Erythroblast (primary cell): ENCODE measurements at regions not wholly inside any gene's neighbourhood (a gene's known extent, or its start where the extent isn't known, plus 50 kb on each side); places are given as distances from the start of the nearest gene placed in this dataset.

Source experiments
- GATA1 ChIP-seq: IDR thresholded peaks from 2 replicates; pipeline ENCODE4 v1.6.1; 2011; ENCODE audit warnings: low read depth, mild to moderate bottlenecking, control low read depth, low read length, moderate library complexity
- POLR2A ChIP-seq: IDR thresholded peaks from 2 replicates; pipeline ENCODE4 v1.6.1; 2011; ENCODE audit warnings: mild to moderate bottlenecking, low read length

- TF ChIP-seq POLR2A (no peak), GATA1 (no peak)
These were observed 274.7 kb downstream of the MN1 start for GRCh38 chr22:27526901-27527300.
